Activated CD4-positive, alpha-beta T cell treated with anti-CD3 and anti-CD28 coated beads, Interleukin-2, Interleukin-6, amounts not matched to agents 100 ng/mL and 50 ng/mL, durations not matched to agents 16 hours and 8 hours (primary cell): ENCODE measurements at regions not wholly inside any gene's neighbourhood (a gene's known extent, or its start where the extent isn't known, plus 50 kb on each side); places are given as distances from the start of the nearest gene placed in this dataset.
"Not testable (repeated sequence)": the region's sequence is repeated elsewhere in the genome, so short reads cannot be mapped to it uniquely, and the experiment has no call there.

Experiments used
- DNase-seq: peaks from one replicate; pipeline ENCODE4 v3.0.0-alpha.2; 2020

- DNase-seq, result no peak
These were observed 618.4 kb upstream of the NRP1 start for GRCh38 chr10:33952692-33953360.

DNA sequence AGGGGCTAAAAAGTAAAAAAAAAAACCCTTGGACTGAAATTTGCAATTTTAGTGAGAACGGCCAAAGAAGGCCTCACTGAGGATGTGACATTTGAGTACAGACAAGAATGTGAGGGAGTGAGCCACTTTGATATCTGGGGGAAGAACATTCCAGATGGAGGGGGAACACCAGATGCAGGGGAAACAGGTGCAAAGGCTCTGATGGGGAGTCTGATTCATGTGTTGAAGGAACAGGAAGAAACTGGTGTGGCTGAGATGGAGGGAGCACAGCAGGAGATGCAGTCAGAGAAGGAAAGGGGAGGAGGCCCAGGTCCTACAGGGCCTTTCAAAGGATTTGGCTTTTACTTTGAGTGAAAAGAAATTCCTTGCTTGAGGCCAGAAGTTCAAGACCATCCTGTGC lies 615.7 kb upstream of the NRP1 start:
- no peak for DNase-seq

- no peak for DNase-seq
These were observed 613.1 kb upstream of the NRP1 start for GRCh38 chr10:33947544-33947943.

- DNase-seq, result no peak
These were observed 610.6 kb upstream of the NRP1 start for GRCh38 chr10:33945051-33945450.

GRCh38 chr10:33942508-33942907 lies 608.0 kb upstream of the NRP1 start:
- DNase-seq, result no peak

DNA sequence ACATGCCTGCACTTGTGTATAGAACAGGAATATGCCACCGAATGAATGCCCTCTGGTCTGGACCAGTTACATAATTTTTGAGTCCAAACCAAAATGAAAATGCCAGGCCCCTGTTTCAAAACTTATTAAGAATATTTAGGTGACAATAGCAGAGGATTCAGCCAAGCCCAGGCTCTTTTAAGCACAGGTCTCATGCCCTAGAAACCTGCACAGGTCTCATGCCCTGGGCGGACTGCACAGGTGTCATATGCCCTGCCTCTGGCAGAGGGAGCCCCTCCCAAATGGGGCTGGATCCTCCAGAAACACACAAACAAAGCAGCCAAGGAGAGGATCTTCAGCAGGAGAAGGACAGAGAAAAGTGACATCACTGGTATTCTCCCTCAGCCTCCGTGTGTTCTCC lies 605.4 kb upstream of the NRP1 start:
- DNase-seq, result no peak

DNA sequence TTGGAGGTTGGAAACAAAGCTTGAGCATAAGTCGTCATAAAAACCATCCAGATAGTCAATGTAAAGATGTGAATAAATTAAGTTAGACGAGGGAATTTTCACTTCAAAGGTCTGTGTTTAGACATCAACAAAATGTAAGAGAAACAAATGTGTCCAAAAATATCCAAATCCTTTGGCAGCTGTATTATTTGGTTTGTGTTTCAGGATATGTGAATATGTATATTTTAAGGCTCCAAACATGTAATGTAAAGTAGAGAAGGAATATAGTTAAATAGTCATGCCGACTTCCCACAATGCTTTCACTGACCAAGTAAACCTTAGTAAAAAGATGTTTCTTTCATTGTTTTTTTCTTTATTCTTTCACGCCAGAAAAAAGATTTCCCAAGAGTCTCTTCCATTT lies 604.9 kb upstream of the NRP1 start:
- DNase-seq, result no peak

- DNase-seq, result no peak
These were observed 603.5 kb upstream of the NRP1 start for GRCh38 chr10:33938001-33938400.

GRCh38 chr10:33937036-33937730 lies 602.7 kb upstream of the NRP1 start:
- DNase-seq, result no peak

GRCh38 chr10:33935350-33935749 lies 600.9 kb upstream of the NRP1 start:
- DNase-seq, result no peak

- no peak for DNase-seq
These were observed 595.6 kb upstream of the NRP1 start for GRCh38 chr10:33930079-33930478.

DNA sequence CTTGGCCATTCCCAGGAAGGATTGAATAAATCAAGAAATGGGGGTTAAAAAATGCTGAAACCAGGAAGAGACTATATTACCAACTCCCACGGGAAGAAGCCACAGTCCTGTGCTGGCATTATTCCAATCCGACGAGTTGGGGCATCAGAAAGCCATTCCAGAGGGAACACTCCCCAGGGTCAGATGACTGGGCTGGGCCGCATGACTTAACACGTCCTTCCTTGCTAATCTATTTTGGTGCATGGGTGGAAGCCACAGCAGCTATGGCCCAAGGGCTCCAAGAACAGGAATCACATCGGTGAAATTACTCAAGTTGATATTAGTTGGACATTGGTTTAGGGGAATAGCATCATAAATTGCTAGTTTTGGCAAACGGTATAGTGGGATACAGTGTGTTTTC lies 592.9 kb upstream of the NRP1 start:
- DNase-seq, result no peak

- no peak for DNase-seq
These were observed 587.6 kb upstream of the NRP1 start for GRCh38 chr10:33921970-33922605.

- DNase-seq, result no peak
These were observed 585.9 kb upstream of the NRP1 start for GRCh38 chr10:33920351-33920750.

DNA sequence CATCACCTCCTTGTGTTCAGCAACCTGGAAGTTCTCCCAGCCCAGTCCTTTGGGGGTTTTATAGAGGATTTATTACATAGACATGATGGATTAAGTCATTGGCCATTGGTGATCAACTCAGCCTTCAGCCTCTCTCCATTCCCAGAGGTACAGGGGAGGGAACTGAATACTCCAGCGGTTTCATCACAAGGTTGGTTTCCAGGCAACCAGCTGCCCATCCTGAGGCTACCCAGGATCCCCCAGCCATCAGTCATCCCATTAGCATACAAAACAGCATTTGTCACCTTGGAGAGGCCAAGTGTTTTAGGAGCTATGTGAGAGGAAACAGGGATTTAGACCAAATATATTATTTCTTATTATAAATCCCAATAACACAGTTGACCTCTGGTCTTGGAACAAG lies 584.8 kb upstream of the NRP1 start:
- DNase-seq, result no peak

DNA sequence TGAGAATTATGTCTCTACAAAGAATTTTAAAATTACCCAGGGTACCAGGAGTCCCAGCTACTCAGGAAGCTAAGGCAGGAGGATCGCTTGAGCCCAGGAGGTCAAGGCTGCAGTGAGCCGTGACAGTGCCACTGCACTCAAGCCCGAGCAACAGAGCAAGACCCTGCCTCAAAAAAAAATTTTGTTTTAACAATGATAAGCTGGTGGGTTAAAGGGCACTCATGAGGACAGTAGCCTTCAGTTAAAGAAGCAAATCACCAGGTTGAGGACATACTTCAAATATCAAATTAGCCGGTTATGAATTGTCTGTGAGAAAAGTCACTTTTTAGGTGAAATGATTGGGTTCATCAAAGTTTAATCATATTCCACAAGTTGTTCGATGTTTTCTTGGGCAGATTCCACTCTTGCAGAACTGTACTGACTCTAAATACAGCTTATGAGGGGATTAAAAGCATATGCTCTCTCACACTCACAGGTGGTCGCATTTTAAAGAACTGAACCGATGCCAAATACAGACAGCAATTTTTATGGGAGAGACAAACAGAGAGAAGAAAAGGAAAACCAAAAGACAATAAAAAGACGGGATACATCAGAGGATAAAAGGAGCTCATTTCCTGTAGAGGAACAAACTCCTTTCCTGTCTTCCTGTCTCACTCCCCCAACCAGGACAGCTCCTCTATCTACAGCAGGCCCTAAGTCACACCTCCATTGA lies 582.8 kb upstream of the NRP1 start:
- no peak for DNase-seq

DNA sequence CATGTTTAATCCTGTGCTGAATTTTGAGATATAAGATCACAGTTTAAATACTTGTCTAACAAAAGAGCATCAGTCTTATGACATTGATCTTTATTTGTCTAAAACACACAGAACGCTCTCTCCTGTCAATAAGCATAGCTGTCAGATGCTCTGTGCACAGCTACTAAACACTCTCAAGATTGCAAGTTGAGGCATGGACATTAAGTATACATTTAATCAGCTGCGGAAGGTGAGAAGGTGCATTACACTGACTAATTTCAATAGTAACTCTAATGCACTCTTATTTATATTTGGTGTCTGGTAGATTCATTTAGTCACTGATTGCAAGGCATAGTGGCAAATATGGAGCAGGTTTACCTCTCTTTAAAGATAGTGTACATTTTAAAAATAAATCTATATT lies 580.3 kb upstream of the NRP1 start:
- no peak for DNase-seq

- DNase-seq, result no peak
These were observed 578.7 kb upstream of the NRP1 start for GRCh38 chr10:33913194-33913593.

GRCh38 chr10:33909476-33909875 lies 575.0 kb upstream of the NRP1 start:
- not testable (repeated sequence) for DNase-seq

GRCh38 chr10:33901166-33901565 lies 566.7 kb upstream of the NRP1 start:
- DNase-seq, result no peak

GRCh38 chr10:33900596-33900995 lies 566.1 kb upstream of the NRP1 start:
- DNase-seq, result no peak

DNA sequence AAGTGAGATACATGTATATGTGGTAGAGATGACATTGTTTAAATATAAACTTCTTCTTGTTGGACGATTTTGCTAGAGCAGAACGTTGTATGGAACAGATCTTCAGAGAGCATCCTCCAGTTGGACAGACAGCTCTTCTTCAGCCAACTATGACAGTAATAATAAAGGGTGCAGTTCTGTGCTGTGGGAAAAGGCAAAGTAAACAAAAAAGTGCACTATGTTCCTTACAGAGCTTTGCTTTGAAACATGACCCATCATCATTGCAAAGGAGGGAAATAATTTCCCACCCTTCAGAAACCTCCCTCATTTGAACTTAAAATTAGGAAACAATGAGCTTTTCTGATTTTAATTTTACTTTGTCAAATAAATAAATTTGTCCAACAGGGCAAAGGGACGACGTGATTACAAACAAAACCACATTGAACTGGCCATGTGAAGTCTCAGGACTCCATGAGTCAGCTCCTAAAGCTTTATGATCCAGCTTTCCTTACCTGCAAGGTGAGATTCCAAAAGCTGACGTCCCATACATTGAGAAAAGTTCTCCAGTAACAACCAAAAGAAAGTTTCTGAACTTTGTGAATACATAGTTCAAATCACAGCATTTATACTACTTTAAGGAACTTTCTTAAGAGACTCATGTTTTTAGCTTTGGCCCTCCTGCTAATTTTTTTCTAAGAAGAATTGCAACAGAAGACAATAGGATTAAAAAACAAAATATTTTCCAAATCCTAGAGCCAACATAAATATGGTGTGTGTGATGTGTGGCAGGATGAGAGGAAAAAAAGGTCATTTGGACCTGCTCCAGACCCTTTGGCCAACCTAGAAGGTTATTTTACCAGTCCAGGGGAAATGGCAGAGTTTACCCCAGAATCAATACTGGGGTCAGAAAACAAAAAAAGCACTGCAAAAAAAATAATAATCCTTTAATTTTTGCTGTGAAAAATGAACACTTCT lies 565.4 kb upstream of the NRP1 start:
- DNase-seq, result no peak
